A673 (cell line): ENCODE measurements at regions not wholly inside any gene's neighbourhood (a gene's known extent, or its start where the extent isn't known, plus 50 kb on each side); places are given as distances from the start of the nearest gene placed in this dataset.

Experiments
- CTCF ChIP-seq: fragments of 300-800, 200-600 bp; sonication (generic); conservative IDR thresholded peaks from 2 replicates; pipeline ENCODE4 v1.5.1; 2017; ENCODE audit warnings: low read depth, mild to moderate bottlenecking, antibody characterized with exemption, low read length, moderate library complexity, mixed read lengths
- EZH2 ChIP-seq: fragments of 200-600 bp; sonication (generic); IDR thresholded peaks from 2 replicates; pipeline ENCODE4 v1.6.1; 2017; ENCODE audit warnings: borderline replicate concordance, low read depth, mild to moderate bottlenecking, mixed read lengths, antibody characterized with exemption, low read length; ENCODE audit not compliant: poor library complexity, severe bottlenecking

GRCh38 chr5:54904425-54904824 is 81.0 kb downstream of the ESM1 start:
- TF ChIP-seq CTCF (peak; percentile 70), EZH2 (no peak)
